ENCODE measurements at regions not wholly inside any gene's neighbourhood (a gene's known extent, or its start where the extent isn't known, plus 50 kb on each side); places are given as distances from the start of the nearest gene placed in this dataset.

GRCh38 chr5:92023555-92023954 is 640.4 kb upstream of the ARRDC3 start:
- TF ChIP-seq CTCF (conservative IDR thresholded peaks at IDR 0.05; ENCODE audit: low read length) (no peak), EZH2phosphoT487 (IDR thresholded peaks at IDR 0.05; ENCODE audit: borderline replicate concordance) (no peak)

Data from Loucy (cell line).